ENCODE measurements at regions not wholly inside any gene's neighbourhood (a gene's known extent, or its start where the extent isn't known, plus 50 kb on each side); places are given as distances from the start of the nearest gene placed in this dataset.

- Histone ChIP-seq H3K4me3 (ENCODE audit: insufficient read depth, low read depth, low read length) (no peak overlapping the region), H3K36me3 (ENCODE audit: control insufficient read depth, insufficient read depth, low read length) (no peaks in the 10 kb centered on the region), H3K27me3 (ENCODE audit: control insufficient read depth, insufficient read depth, low read length, poor library complexity, severe bottlenecking) (no peaks in the 10 kb centered on the region), H3K9me3 (ENCODE audit: control insufficient read depth, low read length) (no peaks in the 10 kb centered on the region), H3K27ac (ENCODE audit: insufficient read depth, low read depth, low read length, poor library complexity, severe bottlenecking) (no peak overlapping the region), H3K4me1 (ENCODE audit: control insufficient read depth, insufficient read depth, low read length) (peaks cover 10% of the 10 kb centered on the region)
- WGBS, 2 experiments = 96% methylated on average over 10 of the region's 10 CpGs
These were observed 64.9 kb upstream of the SYT6 start for GRCh38 chr1:114218361-114219171.

GRCh38 chr1:114216431-114217173 is 62.9 kb upstream of the SYT6 start:
- H3K9me3 ChIP-seq (ENCODE audit: control insufficient read depth, low read length) = no peaks in the 10 kb centered on the region
- H3K27me3 ChIP-seq (ENCODE audit: control insufficient read depth, insufficient read depth, low read length, poor library complexity, severe bottlenecking) = no peaks in the 10 kb centered on the region
- peaks cover 10% of the 10 kb centered on the region for H3K4me1 ChIP-seq (ENCODE audit: control insufficient read depth, insufficient read depth, low read length)
- H3K27ac ChIP-seq (ENCODE audit: insufficient read depth, low read depth, low read length, poor library complexity, severe bottlenecking) = no peak overlapping the region
- WGBS, 2 experiments = 82 to 85% methylated on average over 9 to 11 of the region's 11 CpGs
- H3K36me3 ChIP-seq (ENCODE audit: control insufficient read depth, insufficient read depth, low read length) = no peaks in the 10 kb centered on the region
- H3K4me3 ChIP-seq (ENCODE audit: insufficient read depth, low read depth, low read length) = no peak overlapping the region

- WGBS, 2 experiments = 93 to 94% methylated on average over 4 of the region's 4 CpGs
- Histone ChIP-seq H3K27ac (ENCODE audit: insufficient read depth, low read depth, low read length, poor library complexity, severe bottlenecking) (no peak overlapping the region), H3K4me3 (ENCODE audit: insufficient read depth, low read depth, low read length) (no peak overlapping the region), H3K27me3 (ENCODE audit: control insufficient read depth, insufficient read depth, low read length, poor library complexity, severe bottlenecking) (no peaks in the 10 kb centered on the region), H3K36me3 (ENCODE audit: control insufficient read depth, insufficient read depth, low read length) (no peaks in the 10 kb centered on the region), H3K4me1 (ENCODE audit: control insufficient read depth, insufficient read depth, low read length) (peaks cover 10% of the 10 kb centered on the region), H3K9me3 (ENCODE audit: control insufficient read depth, low read length) (no peaks in the 10 kb centered on the region)
These were observed 61.8 kb upstream of the SYT6 start for GRCh38 chr1:114215436-114215835.

- H3K4me1 ChIP-seq (ENCODE audit: control insufficient read depth, insufficient read depth, low read length) = peaks cover 1% of the 10 kb centered on the region
These were observed 60.3 kb upstream of the SYT6 start for GRCh38 chr1:114214016-114214415.

GRCh38 chr1:114209971-114210370 is 56.3 kb upstream of the SYT6 start:
- WGBS, 2 experiments = 90 to 93% methylated on average over 5 of the region's 5 CpGs

More at GRCh38 chr1:114214016-114214415, 60.3 kb upstream of the SYT6 start:
- Histone ChIP-seq H3K4me3 (ENCODE audit: insufficient read depth, low read depth, low read length) (no peak overlapping the region), H3K27me3 (ENCODE audit: control insufficient read depth, insufficient read depth, low read length, poor library complexity, severe bottlenecking) (no peaks in the 10 kb centered on the region), H3K36me3 (ENCODE audit: control insufficient read depth, insufficient read depth, low read length) (no peaks in the 10 kb centered on the region), H3K9me3 (ENCODE audit: control insufficient read depth, low read length) (no peaks in the 10 kb centered on the region), H3K27ac (ENCODE audit: insufficient read depth, low read depth, low read length, poor library complexity, severe bottlenecking) (no peak overlapping the region)
- WGBS, 2 experiments = 95 to 100% methylated on average over 1 of the region's 1 CpG

GRCh38 chr1:114208714-114209113 is 55.0 kb upstream of the SYT6 start:
- H3K27ac ChIP-seq (ENCODE audit: insufficient read depth, low read depth, low read length, poor library complexity, severe bottlenecking) = no peak overlapping the region
- no peaks in the 10 kb centered on the region for H3K27me3 ChIP-seq (ENCODE audit: control insufficient read depth, insufficient read depth, low read length, poor library complexity, severe bottlenecking)
- WGBS, 2 experiments = 85 to 96% methylated on average over 4 of the region's 4 CpGs

More at GRCh38 chr1:114209971-114210370, 56.3 kb upstream of the SYT6 start:
- Histone ChIP-seq H3K27me3 (ENCODE audit: control insufficient read depth, insufficient read depth, low read length, poor library complexity, severe bottlenecking) (no peaks in the 10 kb centered on the region), H3K4me1 (ENCODE audit: control insufficient read depth, insufficient read depth, low read length) (no peaks in the 10 kb centered on the region), H3K27ac (ENCODE audit: insufficient read depth, low read depth, low read length, poor library complexity, severe bottlenecking) (no peak overlapping the region), H3K9me3 (ENCODE audit: control insufficient read depth, low read length) (no peaks in the 10 kb centered on the region), H3K36me3 (ENCODE audit: control insufficient read depth, insufficient read depth, low read length) (no peaks in the 10 kb centered on the region), H3K4me3 (ENCODE audit: insufficient read depth, low read depth, low read length) (no peak overlapping the region)

GRCh38 chr1:114208106-114208505 is 54.4 kb upstream of the SYT6 start:
- no peaks in the 10 kb centered on the region for H3K36me3 ChIP-seq (ENCODE audit: control insufficient read depth, insufficient read depth, low read length)
- H3K4me1 ChIP-seq (ENCODE audit: control insufficient read depth, insufficient read depth, low read length) = no peaks in the 10 kb centered on the region
- no peak overlapping the region for H3K4me3 ChIP-seq (ENCODE audit: insufficient read depth, low read depth, low read length)
- 87 to 90% methylated on average over 4 of the region's 4 CpGs for WGBS, 2 experiments
- H3K9me3 ChIP-seq (ENCODE audit: control insufficient read depth, low read length) = no peaks in the 10 kb centered on the region
- H3K27ac ChIP-seq (ENCODE audit: insufficient read depth, low read depth, low read length, poor library complexity, severe bottlenecking) = no peak overlapping the region
- no peaks in the 10 kb centered on the region for H3K27me3 ChIP-seq (ENCODE audit: control insufficient read depth, insufficient read depth, low read length, poor library complexity, severe bottlenecking)

More at GRCh38 chr1:114208714-114209113, 55.0 kb upstream of the SYT6 start:
- Histone ChIP-seq H3K36me3 (ENCODE audit: control insufficient read depth, insufficient read depth, low read length) (no peaks in the 10 kb centered on the region), H3K9me3 (ENCODE audit: control insufficient read depth, low read length) (no peaks in the 10 kb centered on the region), H3K4me3 (ENCODE audit: insufficient read depth, low read depth, low read length) (no peak overlapping the region), H3K4me1 (ENCODE audit: control insufficient read depth, insufficient read depth, low read length) (no peaks in the 10 kb centered on the region)

- Histone ChIP-seq H3K9me3 (ENCODE audit: control insufficient read depth, low read length) (no peaks in the 10 kb centered on the region), H3K27ac (ENCODE audit: insufficient read depth, low read depth, low read length, poor library complexity, severe bottlenecking) (no peak overlapping the region), H3K27me3 (ENCODE audit: control insufficient read depth, insufficient read depth, low read length, poor library complexity, severe bottlenecking) (no peaks in the 10 kb centered on the region), H3K4me1 (ENCODE audit: control insufficient read depth, insufficient read depth, low read length) (no peaks in the 10 kb centered on the region), H3K36me3 (ENCODE audit: control insufficient read depth, insufficient read depth, low read length) (no peaks in the 10 kb centered on the region), H3K4me3 (ENCODE audit: insufficient read depth, low read depth, low read length) (no peak overlapping the region)
- 86 to 90% methylated on average over 11 of the region's 11 CpGs for WGBS, 2 experiments
These were observed 54.0 kb upstream of the SYT6 start for GRCh38 chr1:114207635-114208034.

GRCh38 chr1:114206392-114206791 is 52.7 kb upstream of the SYT6 start:
- Histone ChIP-seq H3K27me3 (ENCODE audit: control insufficient read depth, insufficient read depth, low read length, poor library complexity, severe bottlenecking) (no peaks in the 10 kb centered on the region), H3K4me1 (ENCODE audit: control insufficient read depth, insufficient read depth, low read length) (no peaks in the 10 kb centered on the region), H3K36me3 (ENCODE audit: control insufficient read depth, insufficient read depth, low read length) (no peaks in the 10 kb centered on the region), H3K9me3 (ENCODE audit: control insufficient read depth, low read length) (no peaks in the 10 kb centered on the region), H3K4me3 (ENCODE audit: insufficient read depth, low read depth, low read length) (no peak overlapping the region), H3K27ac (ENCODE audit: insufficient read depth, low read depth, low read length, poor library complexity, severe bottlenecking) (no peak overlapping the region)
- WGBS, 2 experiments = 89 to 93% methylated on average over 7 of the region's 7 CpGs

- Histone ChIP-seq H3K4me3 (ENCODE audit: insufficient read depth, low read depth, low read length) (no peak overlapping the region), H3K36me3 (ENCODE audit: control insufficient read depth, insufficient read depth, low read length) (no peaks in the 10 kb centered on the region), H3K9me3 (ENCODE audit: control insufficient read depth, low read length) (no peaks in the 10 kb centered on the region), H3K27me3 (ENCODE audit: control insufficient read depth, insufficient read depth, low read length, poor library complexity, severe bottlenecking) (no peaks in the 10 kb centered on the region), H3K27ac (ENCODE audit: insufficient read depth, low read depth, low read length, poor library complexity, severe bottlenecking) (no peak overlapping the region), H3K4me1 (ENCODE audit: control insufficient read depth, insufficient read depth, low read length) (no peaks in the 10 kb centered on the region)
- WGBS, 2 experiments = 76 to 79% methylated on average over 5 of the region's 5 CpGs
These were observed 50.0 kb upstream of the SYT6 start for GRCh38 chr1:114203595-114204128.

Data from ectodermal cell (in vitro differentiated cells).